GM21737 (cell line): ENCODE measurements at regions not wholly inside any gene's neighbourhood (a gene's known extent, or its start where the extent isn't known, plus 50 kb on each side); places are given as distances from the start of the nearest gene placed in this dataset.

Experiments
- ATAC-seq: cut with Tn5 transposase; IDR thresholded peaks from one replicate; pipeline ENCODE4 v1.9.1; 2021; ENCODE audit warnings: mild to moderate bottlenecking, moderate library complexity; ENCODE audit not compliant: unreplicated experiment

GRCh38 chr2:151197184-151198108 is 64.2 kb downstream of the RBM43 start:
- no peak for ATAC-seq

DNA sequence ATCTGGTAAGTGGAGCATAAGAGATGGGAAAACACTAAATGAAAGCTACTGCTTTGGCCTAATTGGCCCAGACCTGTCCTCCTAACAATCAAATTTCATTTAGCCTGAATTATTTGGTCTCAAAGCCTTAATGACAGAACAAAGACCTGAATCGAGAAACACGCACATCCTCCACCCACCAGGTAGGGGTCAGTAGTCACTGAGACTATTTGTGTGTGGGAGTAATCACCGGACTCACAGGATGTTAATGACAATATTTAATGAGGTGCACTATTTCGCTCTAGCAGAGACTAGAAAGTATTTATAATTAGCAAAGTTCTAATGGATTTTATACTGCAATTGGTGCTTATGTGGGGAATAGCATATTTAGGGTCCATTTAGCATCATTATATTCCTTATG is 68.1 kb downstream of the RBM43 start:
- ATAC-seq = no peak

GRCh38 chr2:151192681-151193080 is 69.0 kb downstream of the RBM43 start:
- ATAC-seq = no peak

DNA sequence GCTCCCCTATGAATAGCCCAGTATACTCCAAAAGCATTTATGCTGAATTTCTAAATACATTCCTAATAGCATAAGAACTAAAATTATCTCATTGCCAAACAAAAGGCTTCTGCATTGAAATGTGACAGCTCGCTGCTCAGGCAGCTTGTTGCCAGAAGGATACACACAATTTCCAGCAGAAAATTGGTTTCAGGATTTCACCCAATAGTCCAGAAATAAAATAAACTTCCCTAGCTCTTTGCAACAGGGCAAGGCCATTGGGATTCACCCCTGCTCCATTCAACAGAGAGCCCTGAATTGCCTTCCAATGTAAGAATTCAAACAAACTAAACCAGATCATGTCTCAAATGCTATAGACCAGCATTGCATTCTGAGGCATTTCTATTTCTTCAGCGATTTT is 70.7 kb downstream of the RBM43 start:
- ATAC-seq = no peak

- no peak for ATAC-seq
Observed at GRCh38 chr2:151189125-151189524, 72.5 kb downstream of the RBM43 start.

DNA sequence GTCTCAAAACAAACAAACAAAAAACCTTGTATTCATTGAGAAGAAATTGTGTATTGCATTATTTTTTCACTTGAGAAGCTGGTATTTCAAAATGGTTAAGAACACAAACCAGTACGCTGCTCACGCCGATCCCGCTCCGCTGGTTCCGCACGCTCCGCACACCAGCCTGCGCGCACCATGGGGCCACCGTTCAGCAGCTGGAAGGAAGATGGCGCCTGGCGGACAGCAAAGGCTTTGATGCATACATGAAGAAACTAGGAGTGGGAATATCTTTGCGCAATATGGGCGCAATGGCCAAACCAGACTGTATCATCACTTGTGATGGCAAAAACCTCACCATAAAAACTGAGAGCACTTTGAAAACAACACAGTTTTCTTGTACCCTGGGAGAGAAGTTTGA is 75.7 kb downstream of the RBM43 start:
- ATAC-seq = no peak

DNA sequence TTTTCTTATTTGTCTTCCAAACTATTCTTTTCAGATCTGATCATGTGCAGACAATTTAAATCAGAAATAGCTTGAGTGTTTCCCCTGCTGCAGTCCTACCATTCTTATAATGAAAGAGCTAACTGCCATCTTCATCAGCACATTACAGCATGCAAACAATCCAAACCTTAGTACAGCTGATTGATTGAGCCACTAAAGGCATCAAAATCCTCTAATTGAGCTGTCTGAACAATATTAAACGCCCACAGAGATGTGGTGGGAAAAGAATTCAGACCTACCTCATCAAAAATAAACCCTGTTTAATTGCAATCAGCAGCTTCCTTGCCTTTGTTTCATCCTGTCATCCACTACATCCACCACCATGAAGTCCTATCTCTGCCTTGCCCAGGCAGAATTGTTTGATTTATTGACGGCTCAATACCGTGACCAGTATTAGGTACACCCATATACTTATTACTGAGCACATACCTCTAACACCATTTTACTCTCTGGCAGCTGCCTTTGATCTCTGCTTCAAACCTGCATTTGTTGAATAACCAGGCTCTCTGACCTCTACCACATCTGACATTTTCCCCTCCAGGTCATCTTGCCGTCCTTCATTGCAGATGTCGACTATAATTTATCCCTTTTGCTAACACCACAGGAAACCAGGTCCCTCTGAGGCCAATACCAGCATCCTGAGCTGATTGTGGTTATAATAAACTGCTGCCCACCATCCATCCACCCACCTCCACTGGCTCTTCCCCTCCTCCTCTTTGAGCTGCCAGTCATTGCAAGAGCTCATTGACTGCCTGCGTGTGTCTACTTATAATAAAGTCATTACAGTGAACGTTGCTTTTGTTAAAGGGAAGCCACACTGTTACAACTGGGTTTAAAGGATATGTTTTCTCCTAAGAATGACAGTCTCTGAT is 78.5 kb downstream of the RBM43 start:
- no peak for ATAC-seq

DNA sequence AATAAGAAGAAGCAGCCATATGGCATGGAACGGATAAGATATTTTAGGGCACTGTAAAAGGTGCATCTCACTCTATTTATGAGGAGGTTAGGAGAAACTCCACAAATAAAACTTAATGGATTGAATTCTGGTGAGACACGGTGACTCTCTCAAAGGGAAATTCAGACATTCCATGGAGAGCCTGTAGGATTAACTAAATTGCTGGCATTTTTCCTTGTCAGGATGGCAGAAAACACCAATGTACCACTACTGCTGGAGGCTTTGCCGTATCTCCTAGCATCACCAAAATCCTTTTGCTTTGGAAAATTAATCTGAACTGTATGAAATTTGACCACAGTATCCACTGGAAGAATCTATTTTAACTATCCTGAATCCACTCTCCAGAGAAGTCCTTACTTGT is 79.3 kb downstream of the RBM43 start:
- no peak for ATAC-seq

- no peak for ATAC-seq
Observed at GRCh38 chr2:151181524-151181923, 80.1 kb downstream of the RBM43 start.

DNA sequence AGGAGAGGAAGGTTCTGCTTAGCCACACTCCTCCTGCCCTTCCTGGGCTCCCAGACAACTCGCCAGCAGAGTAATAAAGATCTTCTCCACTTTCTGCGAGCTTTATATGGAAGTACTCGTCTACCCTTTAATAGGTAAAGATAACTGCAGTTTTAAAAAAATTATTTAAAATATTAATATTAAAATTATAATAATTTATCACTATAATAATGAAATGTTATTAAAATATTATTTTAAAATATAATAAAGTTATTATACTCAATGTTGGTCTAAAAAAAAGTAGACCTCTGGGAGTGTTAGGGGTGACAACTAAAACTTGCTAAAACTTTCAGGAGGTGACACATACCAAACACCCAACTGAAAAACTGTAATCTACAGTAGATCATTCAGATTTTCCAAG is 81.5 kb downstream of the RBM43 start:
- no peak for ATAC-seq

DNA sequence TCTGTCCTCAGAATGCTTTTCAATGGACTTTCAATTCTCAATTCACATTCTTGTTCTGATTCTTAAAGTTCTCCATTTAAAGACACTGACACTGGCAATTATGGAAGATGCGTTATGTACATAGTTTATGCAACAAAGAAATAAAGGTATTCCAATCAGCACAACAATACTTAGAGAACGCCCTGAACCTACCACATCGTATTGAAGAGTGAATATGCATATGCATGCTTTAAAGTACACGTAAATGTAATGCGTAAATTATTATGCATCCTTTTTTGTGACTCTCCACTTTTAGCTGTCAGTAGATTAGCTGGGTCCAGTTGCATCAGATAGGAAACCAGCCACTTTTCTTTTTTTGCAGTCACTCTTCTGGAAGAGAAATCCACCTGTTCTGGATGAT is 83.5 kb downstream of the RBM43 start:
- ATAC-seq = no peak

GRCh38 chr2:151177756-151178155 is 83.9 kb downstream of the RBM43 start:
- no peak for ATAC-seq

GRCh38 chr2:151176661-151177060 is 85.0 kb downstream of the RBM43 start:
- no peak for ATAC-seq

- ATAC-seq = no peak
Observed at GRCh38 chr2:151175864-151176263, 85.8 kb downstream of the RBM43 start.

DNA sequence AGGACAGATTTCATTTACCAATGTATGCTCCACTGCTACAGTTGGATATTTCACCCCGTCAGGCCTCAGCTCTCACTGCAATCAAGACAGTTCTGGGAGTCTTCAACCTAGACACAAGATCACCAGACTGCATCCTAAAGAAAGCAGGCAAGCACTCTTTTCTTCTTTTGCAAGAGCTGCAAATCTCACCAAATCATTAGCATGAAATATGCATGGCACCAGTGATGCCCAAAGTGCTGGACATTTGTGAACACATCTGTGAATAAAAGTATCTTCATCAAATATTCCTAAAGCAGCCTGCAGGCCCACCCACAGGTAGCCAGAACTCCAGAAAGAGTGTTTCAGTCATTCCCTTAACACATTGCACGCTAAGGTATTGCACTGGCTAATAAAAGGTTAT is 87.5 kb downstream of the RBM43 start:
- no peak for ATAC-seq

DNA sequence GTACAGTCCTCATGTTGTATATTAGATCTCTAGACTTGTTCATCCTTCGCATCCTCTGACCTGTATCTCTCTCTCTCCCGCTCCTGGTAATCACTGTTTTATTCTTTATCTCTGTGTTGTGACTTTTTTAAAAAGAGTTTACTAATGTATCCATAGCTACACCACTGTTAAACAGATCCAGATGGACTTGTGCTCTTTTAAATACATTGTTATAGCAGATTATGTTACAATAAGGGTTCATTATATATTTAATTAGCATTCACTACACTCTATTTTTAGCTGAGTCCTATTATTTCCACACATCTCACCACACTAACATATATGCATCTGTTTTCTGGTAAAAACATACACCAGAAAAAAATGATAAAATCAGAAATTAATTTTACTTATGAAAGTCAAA is 90.5 kb downstream of the RBM43 start:
- ATAC-seq = no peak

GRCh38 chr2:151166410-151166809 is 95.3 kb downstream of the RBM43 start:
- no peak for ATAC-seq

DNA sequence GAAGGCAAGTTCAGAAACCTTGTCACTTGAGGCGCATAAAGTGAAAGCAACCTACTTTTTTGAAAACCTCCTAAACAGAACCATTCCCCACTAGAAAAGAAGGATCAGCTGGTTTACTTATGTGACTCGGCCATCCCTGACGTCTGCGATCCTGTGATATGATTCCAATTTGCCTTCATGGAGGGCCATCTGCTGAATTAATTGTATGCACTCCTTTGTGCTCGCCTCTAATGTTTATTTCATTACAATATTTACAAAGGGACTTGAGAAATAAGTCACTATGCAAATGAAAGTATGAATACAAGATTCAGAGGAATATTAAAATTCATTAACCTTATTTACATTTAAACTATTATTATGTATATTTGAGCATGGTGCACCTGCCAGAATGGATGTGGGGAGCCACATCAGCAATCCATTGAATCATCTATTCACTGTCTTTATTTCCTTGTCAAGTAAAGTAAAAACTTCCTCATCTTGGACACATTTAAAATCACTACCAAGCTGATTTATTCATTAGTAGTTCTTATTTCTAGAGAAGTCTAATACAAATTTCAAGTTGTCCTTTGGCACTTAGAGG is 96.5 kb downstream of the RBM43 start:
- no peak for ATAC-seq

DNA sequence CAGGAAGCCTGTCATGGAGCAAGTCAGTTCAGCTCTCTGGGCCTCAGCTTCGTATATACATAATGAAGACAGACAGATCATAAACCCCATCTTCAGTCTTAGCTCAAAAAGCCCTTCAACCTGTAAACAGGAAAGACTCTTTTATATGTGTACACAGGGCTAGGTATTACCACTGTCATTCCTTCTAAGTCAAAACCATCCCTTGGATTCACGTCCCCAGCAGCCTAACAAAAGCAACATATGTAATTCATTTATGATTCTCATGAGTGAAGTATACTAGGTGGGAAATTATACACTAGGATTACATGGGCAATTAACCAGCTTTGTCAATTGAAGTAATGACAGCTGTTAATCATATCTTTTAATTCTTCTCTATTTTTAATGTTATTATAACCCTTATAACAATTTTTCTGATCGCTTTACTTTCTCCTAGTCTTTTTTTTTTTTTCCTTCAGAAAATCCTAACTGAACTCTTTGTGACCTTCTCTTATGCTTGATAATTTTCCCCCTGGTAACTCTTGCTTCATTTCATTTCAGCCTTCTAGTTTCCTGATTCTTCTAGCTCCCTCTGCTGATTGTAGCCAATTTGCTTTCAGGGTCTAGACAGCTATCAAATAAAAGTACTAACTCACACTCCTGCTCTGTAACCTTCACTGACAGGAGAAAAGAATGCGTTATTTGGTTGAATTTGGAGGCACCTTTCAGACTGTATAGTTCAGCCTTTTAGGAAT is 99.7 kb downstream of the RBM43 start:
- no peak for ATAC-seq

DNA sequence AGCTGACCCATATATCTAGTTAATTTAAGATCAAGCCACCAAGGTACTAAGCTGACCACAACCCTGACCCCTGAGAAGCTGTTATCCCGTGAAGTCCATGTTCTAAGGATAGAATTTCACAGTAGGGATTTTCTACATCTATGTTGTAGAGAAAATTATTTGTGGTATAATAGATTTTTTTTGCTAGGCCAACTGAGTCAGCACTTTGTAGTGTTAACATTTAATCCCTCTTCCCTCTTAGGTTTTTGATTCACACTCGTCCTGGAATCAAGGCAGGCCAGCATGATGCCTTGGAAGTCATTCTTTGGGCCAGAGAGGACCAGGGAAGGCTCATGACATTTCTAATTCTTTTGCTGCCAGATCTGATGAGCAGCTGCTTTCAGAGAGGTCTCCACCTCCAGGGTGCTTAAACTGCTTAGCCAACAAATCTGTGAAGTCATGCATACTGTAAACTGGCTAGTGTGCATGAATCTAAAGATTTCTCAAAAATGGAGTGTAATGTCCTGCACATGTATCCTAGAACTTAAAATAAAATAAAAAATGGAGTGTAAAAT is 102.5 kb downstream of the RBM43 start:
- no peak for ATAC-seq
